ENCODE measurements at regions not wholly inside any gene's neighbourhood (a gene's known extent, or its start where the extent isn't known, plus 50 kb on each side); places are given as distances from the start of the nearest gene placed in this dataset.

- no peak for TF ChIP-seq MYC (IDR thresholded peaks at IDR 0.05; ENCODE audit: borderline replicate concordance, low read length)
- no peak for TF ChIP-seq CTCF (IDR thresholded peaks at IDR 0.05)
- TF ChIP-seq RAD21 (conservative IDR thresholded peaks at IDR 0.05 in 1 of 2, IDR thresholded peaks at IDR 0.05 in 1 of 2), result no peak
- no peak for TF ChIP-seq JUN (IDR thresholded peaks at IDR 0.05)
- no peak for TF ChIP-seq MAX (IDR thresholded peaks at IDR 0.05)
- no peak for TF ChIP-seq CHD2 (IDR thresholded peaks at IDR 0.05; ENCODE audit: low read length, partially characterized antibody)
- no peak for TF ChIP-seq CEBPB (IDR thresholded peaks at IDR 0.05)
- no peak for TF ChIP-seq POLR2A (IDR thresholded peaks at IDR 0.05; ENCODE audit: low read length)
- TF ChIP-seq EP300 (IDR thresholded peaks at IDR 0.05), result no peak
- TF ChIP-seq CBX8 (IDR thresholded peaks at IDR 0.05), result no peak
- no peak for TF ChIP-seq RFX5 (IDR thresholded peaks at IDR 0.05)
- no peak for TF ChIP-seq BHLHE40 (IDR thresholded peaks at IDR 0.05; ENCODE audit: low read depth, low read length)
- no peak for TF ChIP-seq BCL3 (IDR thresholded peaks at IDR 0.05)
- TF ChIP-seq RARB (CRISPR knock-in tag; IDR thresholded peaks at IDR 0.05), result no peak
These were observed 264.8 kb downstream of the RAP2B start for GRCh38 chr3:153426803-153427202.

Data from A549 (cell line).